Ovary (tissue), 7 donors: ENCODE measurements at regions not wholly inside any gene's neighbourhood (a gene's known extent, or its start where the extent isn't known, plus 50 kb on each side); places are given as distances from the start of the nearest gene placed in this dataset.

Experiments used
- DNase-seq, 5 donors: peaks; one replicate each; pipeline ENCODE4 v3.0.0-alpha.2; 2019 to 2020
- H3K27ac ChIP-seq, 2 donors: fragments of 200-600 bp; one replicate each; pipeline versions ENCODE4 v1.5.1 to v1.8.0; 2019 to 2022
- H3K27me3 ChIP-seq: fragments of 200-600 bp; one replicate; pipeline ENCODE4 v1.8.0; 2022
- H3K36me3 ChIP-seq: fragments of 200-600 bp; sonication (generic); one replicate; pipeline ENCODE4 v1.5.1; 2019
- H3K4me1 ChIP-seq: one replicate; pipeline ENCODE4 v1.8.1; 2013; ENCODE audit warnings: mild to moderate bottlenecking, moderate library complexity; ENCODE audit not compliant: insufficient read depth
- H3K4me3 ChIP-seq: fragments of 200-600 bp; sonication (generic); one replicate; pipeline ENCODE4 v1.5.1; 2017
- H3K9me3 ChIP-seq, 2 donors: fragments of 200-600 bp in 1 of 2; sonication (generic) in 1 of 2; one replicate each; pipeline versions ENCODE4 v1.5.1 to v1.8.1; 2013 to 2019; ENCODE audit warnings: mild to moderate bottlenecking in 1 of 2, moderate library complexity in 1 of 2
- EP300 ChIP-seq: sonication (generic); formaldehyde crosslinking; IDR thresholded peaks from one replicate; pipeline ENCODE4 v1.6.1; 2017; ENCODE audit warnings: antibody characterized with exemption
- POLR2A ChIP-seq: fragments of 450-650 bp; IDR thresholded peaks from one replicate; pipeline ENCODE4 v1.6.1; 2017; ENCODE audit warnings: antibody characterized with exemption, mild to moderate bottlenecking, moderate library complexity
- WGBS, 3 donors: extraction: QIAGEN DNeasy Blood & Tissue Kit in 1 of 3; methylation state at CpG; one replicate each; pipeline versions ENCODE4 v1.1.5 to v1.1.7; 2013 to 2017; 5-methylcytosine and 5-hydroxymethylcytosine counted together
- intact Hi-C, 4 donors: fragments of 100-400 bp; cut with DNase I; formaldehyde crosslinking; loops; one replicate each; pipeline versions ENCODE4 v1.11.0 to v1.15.1; 2022 to 2023
- TF ChIP-seq, protein P1 (sequence below), 3 donors: fragments of 450-650 bp in 2 of 3; fragments of 200-600 bp in 1 of 3; IDR thresholded peaks; one replicate each; pipeline versions ENCODE4 v1.5.1 to v1.8.0; 2016 to 2022; ENCODE audit warnings: antibody characterized with exemption in 3 of 3, mild to moderate bottlenecking in 1 of 3
- donor health status: DM: no; HTN: no; CAD: no; lungs with moderate emphysema.
- donor health status: DM: no; HTN: no; CAD: no.
- donor health status: Bipolar disorder and iron deficiency.
- donor health status: DM: no; HTN: no; CAD: no.
- donor health status: DM: yes; HTN: yes; CAD: no.

- no peak overlapping the region for H3K4me3 ChIP-seq
- H3K36me3 ChIP-seq: no peaks in the 10 kb centered on the region
- no peak for TF ChIP-seq POLR2A
- TF ChIP-seq, protein P1, sequence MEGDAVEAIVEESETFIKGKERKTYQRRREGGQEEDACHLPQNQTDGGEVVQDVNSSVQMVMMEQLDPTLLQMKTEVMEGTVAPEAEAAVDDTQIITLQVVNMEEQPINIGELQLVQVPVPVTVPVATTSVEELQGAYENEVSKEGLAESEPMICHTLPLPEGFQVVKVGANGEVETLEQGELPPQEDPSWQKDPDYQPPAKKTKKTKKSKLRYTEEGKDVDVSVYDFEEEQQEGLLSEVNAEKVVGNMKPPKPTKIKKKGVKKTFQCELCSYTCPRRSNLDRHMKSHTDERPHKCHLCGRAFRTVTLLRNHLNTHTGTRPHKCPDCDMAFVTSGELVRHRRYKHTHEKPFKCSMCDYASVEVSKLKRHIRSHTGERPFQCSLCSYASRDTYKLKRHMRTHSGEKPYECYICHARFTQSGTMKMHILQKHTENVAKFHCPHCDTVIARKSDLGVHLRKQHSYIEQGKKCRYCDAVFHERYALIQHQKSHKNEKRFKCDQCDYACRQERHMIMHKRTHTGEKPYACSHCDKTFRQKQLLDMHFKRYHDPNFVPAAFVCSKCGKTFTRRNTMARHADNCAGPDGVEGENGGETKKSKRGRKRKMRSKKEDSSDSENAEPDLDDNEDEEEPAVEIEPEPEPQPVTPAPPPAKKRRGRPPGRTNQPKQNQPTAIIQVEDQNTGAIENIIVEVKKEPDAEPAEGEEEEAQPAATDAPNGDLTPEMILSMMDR (IDR thresholded peaks at IDR 0.05): peak in 1 of 3 donors; percentile 12
- H3K4me1 ChIP-seq: no peaks in the 10 kb centered on the region
- intact Hi-C loops: loop anchor here in 1 of 4 donors (5.0 kb wide), 1 partner anchor 97 kb away; no protein-coding TSS in a partner anchor
- H3K27ac ChIP-seq: no peak overlapping the region
- DNase-seq: no peak
- WGBS, 3 donors: 4 to 7% (median 6%) methylated on average over 4 of the region's 4 CpGs
- no peaks in the 10 kb centered on the region for H3K9me3 ChIP-seq
- H3K27me3 ChIP-seq: no peaks in the 10 kb centered on the region
These were observed 74.4 kb upstream of the RBMX start for GRCh38 chrX:136954930-136955329.

DNA sequence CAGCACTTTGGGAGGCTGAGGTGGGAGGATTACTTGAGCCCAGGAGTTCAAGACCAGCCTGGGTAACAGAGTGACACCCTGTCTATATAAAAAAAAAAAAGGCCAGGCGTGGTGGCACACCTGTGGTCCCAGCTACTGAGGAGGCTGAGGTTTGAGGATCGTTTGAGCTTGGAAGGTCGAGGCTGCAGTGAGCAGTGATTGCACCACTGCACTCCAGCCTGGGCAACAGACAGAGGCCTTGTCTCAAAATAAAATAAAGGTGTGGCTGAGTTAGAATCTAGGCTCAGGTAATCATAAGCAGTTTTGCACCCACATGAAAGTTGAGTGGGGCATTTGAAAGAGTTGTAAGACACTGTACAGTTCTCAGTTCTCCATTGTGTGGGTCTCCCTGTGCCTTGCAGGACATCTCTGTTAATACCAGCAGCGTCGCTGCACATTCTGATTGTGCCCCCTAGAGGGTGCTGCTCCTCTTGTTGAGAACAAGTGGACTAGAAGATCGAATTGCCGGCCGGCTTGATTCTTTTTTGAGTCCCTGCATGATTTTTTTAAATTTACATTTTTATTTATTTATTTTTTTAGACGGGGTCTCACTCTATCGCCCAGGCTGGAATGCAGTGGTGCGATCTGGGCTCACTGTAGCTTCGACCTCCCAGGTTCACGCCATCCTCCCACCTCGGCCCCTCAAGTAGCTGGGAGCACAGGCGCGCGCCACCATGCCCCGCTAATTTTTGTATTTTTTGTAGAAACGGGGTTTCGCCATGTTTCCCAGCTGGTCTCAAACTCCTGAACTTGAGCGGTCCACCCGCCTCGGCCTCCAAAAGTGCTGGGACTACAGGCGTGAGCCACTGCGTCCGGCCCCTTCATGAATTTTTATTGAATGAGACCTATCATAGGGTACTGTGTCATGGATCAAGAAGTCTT lies 73.6 kb upstream of the RBMX start:
- Histone ChIP-seq H3K4me1 (no peaks in the 10 kb centered on the region), H3K27ac (no peak overlapping the region), H3K9me3 (no peaks in the 10 kb centered on the region), H3K36me3 (no peaks in the 10 kb centered on the region), H3K4me3 (no peak overlapping the region), H3K27me3 (no peaks in the 10 kb centered on the region)
- peak; percentile 48 to 75 (median 58) for DNase-seq
- TF ChIP-seq EP300 (no peak), POLR2A (no peak)
- TF ChIP-seq, protein P1 (IDR thresholded peaks at IDR 0.05): no peak
- intact Hi-C loops: no loop called here
- 56 to 63% (median 61%) methylated on average over 26 of the region's 26 CpGs for WGBS, 3 donors

DNA sequence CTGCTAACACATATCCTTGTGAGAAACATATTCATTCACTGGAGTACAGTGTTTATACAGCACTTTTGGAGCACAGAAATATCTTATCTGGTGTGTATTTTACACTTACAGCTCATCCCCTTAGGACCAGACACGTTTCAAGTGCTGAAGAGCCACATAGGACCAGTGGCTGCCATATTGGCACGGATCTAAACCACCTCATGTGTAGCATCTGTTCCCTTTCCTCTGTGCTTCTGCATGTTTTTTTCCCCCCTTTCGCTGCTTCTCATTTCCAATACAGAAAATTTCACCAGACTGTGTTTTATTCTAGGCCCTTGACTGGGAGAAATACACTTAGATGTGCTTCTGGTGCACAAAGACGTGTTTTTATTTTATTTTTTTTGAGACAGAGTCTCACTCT lies 69.7 kb upstream of the RBMX start:
- intact Hi-C loops: no loop called here
- 59 to 73% (median 64%) methylated on average over 4 of the region's 4 CpGs for WGBS, 3 donors
- DNase-seq: no peak

GRCh38 chrX:136941396-136942337 lies 61.1 kb upstream of the RBMX start:
- WGBS, 3 donors: 43 to 56% (median 49%) methylated on average over 9 of the region's 9 CpGs
- no peak for DNase-seq
- no peak overlapping the region for H3K27ac ChIP-seq
- H3K27me3 ChIP-seq: no peaks in the 10 kb centered on the region
- intact Hi-C loops: no loop called here
- TF ChIP-seq, protein P1 (IDR thresholded peaks at IDR 0.05): no peak
- no peak for TF ChIP-seq POLR2A
- TF ChIP-seq EP300: no peak
- H3K4me3 ChIP-seq: no peak overlapping the region
- no peaks in the 10 kb centered on the region for H3K4me1 ChIP-seq
- H3K36me3 ChIP-seq: no peaks in the 10 kb centered on the region
- H3K9me3 ChIP-seq: no peaks in the 10 kb centered on the region

More for the DNA sequence above, 69.7 kb upstream of the RBMX start:
- H3K27ac ChIP-seq: no peak overlapping the region
- no peaks in the 10 kb centered on the region for H3K27me3 ChIP-seq
- TF ChIP-seq EP300 (no peak), POLR2A (no peak)
- TF ChIP-seq, protein P1 (IDR thresholded peaks at IDR 0.05): no peak
- no peaks in the 10 kb centered on the region for H3K9me3 ChIP-seq
- no peak overlapping the region for H3K4me3 ChIP-seq
- no peaks in the 10 kb centered on the region for H3K36me3 ChIP-seq
- no peaks in the 10 kb centered on the region for H3K4me1 ChIP-seq
